GM12891 (cell line): ENCODE measurements at regions not wholly inside any gene's neighbourhood (a gene's known extent, or its start where the extent isn't known, plus 50 kb on each side); places are given as distances from the start of the nearest gene placed in this dataset.

Experiments used
- POLR2A ChIP-seq: IDR thresholded peaks from 2 replicates; pipeline ENCODE4 v1.6.1; 2011; ENCODE audit warnings: low read depth, low read length, control low read depth
- POLR2AphosphoS5 ChIP-seq: IDR thresholded peaks from 2 replicates; pipeline ENCODE4 v1.6.1; 2011; ENCODE audit warnings: low read depth, low read length, control low read depth

DNA sequence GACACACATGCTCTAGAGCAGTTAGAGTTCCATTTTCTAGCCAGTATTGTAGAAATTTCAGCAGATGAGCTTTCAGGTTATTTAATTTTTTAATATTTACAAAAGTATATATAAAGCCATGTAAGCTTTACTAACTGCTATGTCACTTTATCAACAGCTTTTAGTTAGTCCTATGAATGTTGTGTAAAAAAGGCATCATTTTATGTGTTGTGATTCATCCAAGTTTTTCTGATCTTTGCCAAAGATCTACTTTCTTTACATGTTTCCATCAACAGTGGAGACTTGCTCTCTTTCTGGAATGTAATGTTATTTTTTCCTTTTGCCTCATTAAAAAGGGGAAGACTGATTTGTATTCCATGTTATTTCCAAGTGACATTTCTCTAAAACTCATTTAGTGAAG, 125.2 kb upstream of the TFPI start:
- TF ChIP-seq POLR2A (no peak), POLR2AphosphoS5 (no peak)
